ENCODE measurements at regions not wholly inside any gene's neighbourhood (a gene's known extent, or its start where the extent isn't known, plus 50 kb on each side); places are given as distances from the start of the nearest gene placed in this dataset.
"Not testable (repeated sequence)": the region's sequence is repeated elsewhere in the genome, so short reads cannot be mapped to it uniquely, and the experiment has no call there.

DNA sequence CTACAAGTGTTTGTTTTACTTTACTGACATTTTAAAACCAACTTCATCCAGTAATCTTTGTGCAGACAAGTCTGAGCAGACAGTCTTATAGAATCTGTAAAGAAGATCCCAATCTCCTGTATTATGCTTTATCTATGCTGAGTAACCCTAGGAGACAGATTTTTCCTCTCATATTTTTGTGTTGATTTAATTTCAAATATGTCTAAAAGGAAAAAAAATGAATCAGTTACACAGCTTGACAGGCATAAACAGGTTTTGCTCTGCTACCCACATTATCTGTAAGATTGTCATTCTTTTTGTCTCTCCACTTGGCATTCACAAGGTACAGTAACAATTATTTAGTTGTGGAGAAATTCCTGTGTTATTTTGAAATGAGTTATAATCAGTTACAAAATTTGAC is 415.0 kb downstream of the NYAP2 start:
- H3K27me3 ChIP-seq: no peaks in the 10 kb centered on the region
- no peak overlapping the region for H3K4me3 ChIP-seq
- no peaks in the 10 kb centered on the region for H3K4me1 ChIP-seq (replicated peaks in 1 of 2)
- intact Hi-C loops (cut with DNase I): no loop called here
- H3K36me3 ChIP-seq (replicated peaks in 1 of 2): no peaks in the 10 kb centered on the region
- no peak overlapping the region for H3K27ac ChIP-seq
- no peaks in the 10 kb centered on the region for H3K9me3 ChIP-seq (replicated peaks in 1 of 3)
- no peak for TF ChIP-seq POLR2A (IDR thresholded peaks at IDR 0.05)
- TF ChIP-seq, protein P1, sequence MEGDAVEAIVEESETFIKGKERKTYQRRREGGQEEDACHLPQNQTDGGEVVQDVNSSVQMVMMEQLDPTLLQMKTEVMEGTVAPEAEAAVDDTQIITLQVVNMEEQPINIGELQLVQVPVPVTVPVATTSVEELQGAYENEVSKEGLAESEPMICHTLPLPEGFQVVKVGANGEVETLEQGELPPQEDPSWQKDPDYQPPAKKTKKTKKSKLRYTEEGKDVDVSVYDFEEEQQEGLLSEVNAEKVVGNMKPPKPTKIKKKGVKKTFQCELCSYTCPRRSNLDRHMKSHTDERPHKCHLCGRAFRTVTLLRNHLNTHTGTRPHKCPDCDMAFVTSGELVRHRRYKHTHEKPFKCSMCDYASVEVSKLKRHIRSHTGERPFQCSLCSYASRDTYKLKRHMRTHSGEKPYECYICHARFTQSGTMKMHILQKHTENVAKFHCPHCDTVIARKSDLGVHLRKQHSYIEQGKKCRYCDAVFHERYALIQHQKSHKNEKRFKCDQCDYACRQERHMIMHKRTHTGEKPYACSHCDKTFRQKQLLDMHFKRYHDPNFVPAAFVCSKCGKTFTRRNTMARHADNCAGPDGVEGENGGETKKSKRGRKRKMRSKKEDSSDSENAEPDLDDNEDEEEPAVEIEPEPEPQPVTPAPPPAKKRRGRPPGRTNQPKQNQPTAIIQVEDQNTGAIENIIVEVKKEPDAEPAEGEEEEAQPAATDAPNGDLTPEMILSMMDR (IDR thresholded peaks at IDR 0.05): no peak
- no peak for DNase-seq

DNA sequence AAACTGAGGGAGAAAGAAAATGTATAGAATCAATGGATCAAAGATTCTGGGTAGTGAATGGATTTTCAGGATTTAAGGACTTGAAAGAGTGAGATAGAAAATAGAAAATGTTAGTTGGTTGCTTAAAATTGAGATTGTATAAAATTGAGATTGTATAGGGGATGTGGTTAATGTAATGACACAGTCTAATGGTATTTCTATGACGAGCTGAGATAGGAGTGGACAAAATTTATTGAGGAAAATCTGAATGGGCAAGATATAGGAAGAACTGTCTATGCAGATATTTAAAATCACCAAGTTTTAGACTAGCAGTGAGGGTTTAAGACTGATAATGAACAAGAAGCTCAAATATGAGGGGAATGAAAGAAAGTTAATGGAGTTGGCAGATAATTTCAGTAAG is 406.6 kb downstream of the NYAP2 start:
- WGBS, 4 donors: 64 to 77% (median 70%) methylated on average over 1 of the region's 1 CpG
- no peak for TF ChIP-seq POLR2A (IDR thresholded peaks at IDR 0.05)
- Histone ChIP-seq H3K4me3 (no peak overlapping the region), H3K4me1 (replicated peaks in 1 of 2) (no peaks in the 10 kb centered on the region), H3K36me3 (replicated peaks in 1 of 2) (no peaks in the 10 kb centered on the region), H3K27ac (no peak overlapping the region), H3K27me3 (no peaks in the 10 kb centered on the region), H3K9me3 (replicated peaks in 1 of 3) (no peaks in the 10 kb centered on the region)
- no peak for DNase-seq
- intact Hi-C loops (cut with DNase I): no loop called here

DNA sequence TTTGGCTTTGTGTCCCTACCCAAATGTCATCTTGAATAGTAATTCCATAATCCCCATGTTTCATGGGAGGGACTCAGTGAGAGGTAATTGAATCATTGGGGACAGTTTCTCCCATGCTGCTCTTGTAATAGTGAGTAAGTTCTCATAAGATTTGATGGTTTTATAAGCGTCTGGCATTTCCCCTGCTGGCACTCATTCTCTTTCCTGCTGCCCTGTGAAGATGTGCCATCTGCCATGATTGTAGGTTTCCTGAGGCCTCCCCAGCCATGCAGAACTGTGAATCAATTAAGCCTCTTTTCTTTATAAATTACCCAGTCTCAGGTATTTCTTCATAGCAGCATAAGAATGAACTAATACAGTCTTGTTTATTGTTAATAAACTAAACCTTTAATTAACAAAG is 402.6 kb downstream of the NYAP2 start:
- H3K27me3 ChIP-seq; H3K9me3 ChIP-seq (replicated peaks in 1 of 3); H3K27ac ChIP-seq; H3K36me3 ChIP-seq (replicated peaks in 1 of 2); H3K4me3 ChIP-seq; DNase-seq; intact Hi-C loops (cut with DNase I); H3K4me1 ChIP-seq (replicated peaks in 1 of 2): not testable (repeated sequence)
- WGBS, 4 donors: 65 to 92% (median 80%) methylated on average over 1 of the region's 1 CpG

GRCh38 chr2:225797394-225797793 is 397.9 kb downstream of the NYAP2 start:
- intact Hi-C loops (cut with DNase I): no loop called here
- WGBS, 4 donors: 60 to 75% (median 65%) methylated on average over 2 of the region's 2 CpGs
- TF ChIP-seq, protein P1 (IDR thresholded peaks at IDR 0.05): peak in 2 of 6 experiments; percentile 15 to 28
- TF ChIP-seq POLR2A (IDR thresholded peaks at IDR 0.05): no peak

GRCh38 chr2:225794652-225795400 is 395.3 kb downstream of the NYAP2 start:
- H3K4me1 ChIP-seq (replicated peaks in 1 of 2): no peaks in the 10 kb centered on the region
- whole genome bisulfite sequencing, 4 donors: 81 to 94% (median 88%) methylated on average over 2 of the region's 2 CpGs
- TF ChIP-seq, protein P1 (IDR thresholded peaks at IDR 0.05): no peak
- TF ChIP-seq POLR2A (IDR thresholded peaks at IDR 0.05): no peak
- H3K9me3 ChIP-seq (replicated peaks in 1 of 3): no peaks in the 10 kb centered on the region
- no peak overlapping the region for H3K27ac ChIP-seq
- H3K4me3 ChIP-seq: no peak overlapping the region
- no peaks in the 10 kb centered on the region for H3K36me3 ChIP-seq (replicated peaks in 1 of 2)
- no peaks in the 10 kb centered on the region for H3K27me3 ChIP-seq
- DNase-seq: no peak
- intact Hi-C loops (cut with DNase I): no loop called here

More at GRCh38 chr2:225797394-225797793, 397.9 kb downstream of the NYAP2 start:
- no peaks in the 10 kb centered on the region for H3K9me3 ChIP-seq (replicated peaks in 1 of 3)
- no peaks in the 10 kb centered on the region for H3K36me3 ChIP-seq (replicated peaks in 1 of 2)
- H3K4me3 ChIP-seq: no peak overlapping the region
- H3K27me3 ChIP-seq: no peaks in the 10 kb centered on the region
- no peak for DNase-seq
- H3K4me1 ChIP-seq (replicated peaks in 1 of 2): no peaks in the 10 kb centered on the region
- no peak overlapping the region for H3K27ac ChIP-seq
